Kidney (tissue), 13 donors: ENCODE measurements at regions not wholly inside any gene's neighbourhood (a gene's known extent, or its start where the extent isn't known, plus 50 kb on each side); places are given as distances from the start of the nearest gene placed in this dataset.

Experiments used
- DNase-seq, 5 donors: peaks; one replicate each; pipeline ENCODE4 v3.0.0-alpha.2; 2013 to 2020
- FAIRE-seq: peaks from 2 replicates; lab custom pipeline; 2012; peaks lifted over from hg19 to GRCh38; lab: Jason Lieb, UNC
- H3K27ac ChIP-seq, 2 donors: one replicate each; pipeline ENCODE4 v1.7.0; 2013; ENCODE audit warnings: low read depth in 2 of 2, low read length in 2 of 2, inconsistent platforms in 1 of 2
- H3K27me3 ChIP-seq: one replicate; pipeline ENCODE4 v1.7.1; 2013; ENCODE audit warnings: low read length, inconsistent platforms; ENCODE audit not compliant: control insufficient read depth, insufficient read depth
- H3K36me3 ChIP-seq, 3 donors: one replicate each; pipeline versions ENCODE4 v1.7.0 to v1.7.1; 2013; ENCODE audit warnings: low read length in 3 of 3, control low read depth in 1 of 3, inconsistent platforms in 1 of 3; ENCODE audit not compliant: insufficient read depth in 3 of 3, control insufficient read depth in 2 of 3
- H3K4me1 ChIP-seq, 3 donors: one replicate each; pipeline versions ENCODE4 v1.7.0 to v1.7.1; 2013; ENCODE audit warnings: low read length in 3 of 3, inconsistent platforms in 1 of 3, low read depth in 1 of 3; ENCODE audit not compliant: control insufficient read depth in 2 of 3, insufficient read depth in 2 of 3
- H3K4me3 ChIP-seq, 3 donors: one replicate each; pipeline versions ENCODE4 v1.7.0 to v1.8.1; 2013; ENCODE audit warnings: low read length in 3 of 3, control low read depth in 1 of 3, inconsistent platforms in 1 of 3
- H3K9ac ChIP-seq, 3 donors: one replicate each; pipeline versions ENCODE4 v1.7.0 to v1.7.1; 2013; ENCODE audit warnings: low read length in 3 of 3, control low read depth in 1 of 3, inconsistent platforms in 1 of 3
- H3K9me3 ChIP-seq, 3 donors: one replicate each; pipeline versions ENCODE4 v1.7.0 to v1.7.1; 2013; ENCODE audit warnings: low read length in 3 of 3, control low read depth in 1 of 3, inconsistent platforms in 1 of 3; ENCODE audit not compliant: control insufficient read depth in 2 of 3, insufficient read depth in 1 of 3
- intact Hi-C: fragments of 100-400 bp; cut with DNase I; formaldehyde crosslinking; loops from one replicate; pipeline ENCODE4 v1.11.1; 2022
- TF ChIP-seq, protein P1 (sequence below): IDR thresholded peaks from 3 replicates; pipeline ENCODE4 v1.5.1; 2012; ENCODE audit warnings: mild to moderate bottlenecking, moderate library complexity, borderline replicate concordance; ENCODE audit not compliant: insufficient read depth; ENCODE audit errors: extremely low read depth
- donor health status: control.
- donor health status: control.
- donor health status: control.
- donor health status: control.
- donor health status: control.
- donor health status: DM: yes; HTN: yes; CAD: no.
- donor health status: Normal renal cell carcinoma (clear cell type).

DNA sequence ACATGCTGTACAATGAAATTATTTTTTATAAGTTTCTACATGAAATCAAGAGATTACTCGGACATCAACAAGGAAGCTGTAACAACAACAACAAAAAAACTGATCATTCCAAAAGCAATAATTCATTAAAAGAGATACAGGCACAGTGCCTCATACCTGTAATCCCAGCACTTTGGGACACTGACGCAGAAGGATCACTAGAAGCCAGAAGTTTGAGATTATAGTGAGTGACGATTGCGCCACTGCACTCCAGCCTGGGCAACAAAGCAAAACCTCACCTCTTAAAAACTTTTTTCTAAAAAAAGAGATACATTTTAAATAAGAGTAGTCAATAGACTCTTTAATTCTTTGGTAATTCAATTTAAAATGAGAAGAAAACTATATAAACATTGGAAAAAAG, 364.3 kb downstream of the TNS1 start:
- H3K9ac ChIP-seq = no peak overlapping the region
- TF ChIP-seq, protein P1, sequence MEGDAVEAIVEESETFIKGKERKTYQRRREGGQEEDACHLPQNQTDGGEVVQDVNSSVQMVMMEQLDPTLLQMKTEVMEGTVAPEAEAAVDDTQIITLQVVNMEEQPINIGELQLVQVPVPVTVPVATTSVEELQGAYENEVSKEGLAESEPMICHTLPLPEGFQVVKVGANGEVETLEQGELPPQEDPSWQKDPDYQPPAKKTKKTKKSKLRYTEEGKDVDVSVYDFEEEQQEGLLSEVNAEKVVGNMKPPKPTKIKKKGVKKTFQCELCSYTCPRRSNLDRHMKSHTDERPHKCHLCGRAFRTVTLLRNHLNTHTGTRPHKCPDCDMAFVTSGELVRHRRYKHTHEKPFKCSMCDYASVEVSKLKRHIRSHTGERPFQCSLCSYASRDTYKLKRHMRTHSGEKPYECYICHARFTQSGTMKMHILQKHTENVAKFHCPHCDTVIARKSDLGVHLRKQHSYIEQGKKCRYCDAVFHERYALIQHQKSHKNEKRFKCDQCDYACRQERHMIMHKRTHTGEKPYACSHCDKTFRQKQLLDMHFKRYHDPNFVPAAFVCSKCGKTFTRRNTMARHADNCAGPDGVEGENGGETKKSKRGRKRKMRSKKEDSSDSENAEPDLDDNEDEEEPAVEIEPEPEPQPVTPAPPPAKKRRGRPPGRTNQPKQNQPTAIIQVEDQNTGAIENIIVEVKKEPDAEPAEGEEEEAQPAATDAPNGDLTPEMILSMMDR = no peak
- FAIRE-seq (no peak), DNase-seq (no peak)
- no peaks in the 10 kb centered on the region for H3K4me1 ChIP-seq
- H3K27ac ChIP-seq = no peak overlapping the region
- H3K9me3 ChIP-seq = no peaks in the 10 kb centered on the region
- intact Hi-C loops = no loop called here
- no peaks in the 10 kb centered on the region for H3K27me3 ChIP-seq
- no peak overlapping the region for H3K4me3 ChIP-seq
- no peaks in the 10 kb centered on the region for H3K36me3 ChIP-seq

DNA sequence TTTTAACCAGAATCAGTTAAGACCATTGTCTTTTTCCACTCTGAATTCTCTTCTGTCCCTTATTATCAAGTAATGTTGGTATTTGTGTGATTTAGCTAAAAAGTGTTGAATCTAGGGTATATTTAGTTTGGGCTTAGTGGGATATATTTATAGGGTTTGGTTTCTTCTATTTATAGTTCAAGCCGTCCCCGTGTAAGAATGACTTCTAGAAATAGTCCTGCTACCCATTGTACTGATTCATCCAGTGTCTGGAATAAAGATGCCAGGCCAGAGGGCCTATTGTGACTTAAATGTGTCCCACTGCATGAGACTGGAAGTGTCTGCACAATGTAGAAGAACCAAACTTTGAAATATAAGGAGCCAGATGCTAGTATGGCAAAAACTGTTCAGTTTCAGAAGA, 364.8 kb downstream of the TNS1 start:
- TF ChIP-seq, protein P1 = no peak
- Histone ChIP-seq H3K27ac (no peak overlapping the region), H3K9me3 (no peaks in the 10 kb centered on the region), H3K9ac (no peak overlapping the region), H3K4me3 (no peak overlapping the region), H3K4me1 (no peaks in the 10 kb centered on the region), H3K27me3 (no peaks in the 10 kb centered on the region), H3K36me3 (no peaks in the 10 kb centered on the region)
- DNase-seq = no peak
- intact Hi-C loops = no loop called here
- no peak for FAIRE-seq

DNA sequence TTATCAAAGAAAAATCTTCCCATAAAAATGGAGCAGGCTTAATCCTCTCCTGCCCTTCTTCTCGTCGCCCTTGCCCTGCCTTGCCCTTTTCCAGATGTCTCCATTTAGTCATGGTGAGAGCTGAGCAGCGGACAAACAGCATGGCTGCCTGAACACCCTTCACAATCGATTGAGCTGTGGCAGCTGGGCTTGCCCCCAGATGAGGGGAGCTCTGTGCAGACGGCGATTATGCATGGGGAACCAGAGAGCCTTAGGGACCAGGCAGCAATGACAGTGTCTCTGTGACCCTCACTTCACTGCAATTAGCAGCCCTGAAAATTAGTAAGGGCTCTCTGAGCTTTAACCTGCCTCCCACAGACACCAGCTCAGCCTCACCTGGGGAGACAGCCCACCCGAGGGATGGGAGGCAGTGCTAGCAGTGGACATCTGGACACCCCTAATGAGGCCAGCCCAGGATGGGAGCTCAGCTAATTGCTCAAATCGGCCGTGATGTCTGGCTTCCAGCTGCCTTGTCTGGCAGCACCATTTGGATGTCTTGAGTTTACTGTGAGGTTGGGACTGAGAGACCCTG, 365.7 kb downstream of the TNS1 start:
- H3K27ac ChIP-seq = no peak overlapping the region
- TF ChIP-seq, protein P1 = no peak
- no peak overlapping the region for H3K4me3 ChIP-seq
- intact Hi-C loops = no loop called here
- H3K9ac ChIP-seq = no peak overlapping the region
- no peaks in the 10 kb centered on the region for H3K27me3 ChIP-seq
- H3K9me3 ChIP-seq = no peaks in the 10 kb centered on the region
- H3K4me1 ChIP-seq = no peaks in the 10 kb centered on the region
- DNase-seq (peak in 1 of 5 donors; percentile 58), FAIRE-seq (no peak)
- H3K36me3 ChIP-seq = no peaks in the 10 kb centered on the region

DNA sequence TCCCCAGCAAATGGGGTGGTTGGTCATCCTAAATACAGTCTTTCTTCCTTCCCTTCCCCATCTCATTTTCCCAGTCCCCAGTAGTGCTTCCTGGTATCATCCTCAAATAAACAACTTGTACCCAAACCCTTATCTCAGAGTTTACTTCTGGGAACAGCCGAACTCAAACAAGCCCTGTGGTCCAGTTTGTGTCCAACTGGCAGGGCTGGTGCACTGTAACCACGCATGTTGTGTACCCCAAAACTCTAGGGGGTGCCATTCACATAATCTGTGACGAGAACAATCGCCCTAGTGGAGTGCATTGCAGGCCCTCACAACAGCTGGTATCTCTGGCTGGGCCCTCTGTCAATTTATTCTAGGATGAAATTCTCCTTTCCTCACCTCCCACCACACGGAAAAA, 366.2 kb downstream of the TNS1 start:
- TF ChIP-seq, protein P1 = no peak
- no peaks in the 10 kb centered on the region for H3K4me1 ChIP-seq
- intact Hi-C loops = no loop called here
- H3K9ac ChIP-seq = no peak overlapping the region
- no peaks in the 10 kb centered on the region for H3K27me3 ChIP-seq
- FAIRE-seq = no peak
- H3K4me3 ChIP-seq = no peak overlapping the region
- no peak for DNase-seq
- H3K27ac ChIP-seq = no peak overlapping the region
- no peaks in the 10 kb centered on the region for H3K36me3 ChIP-seq
- H3K9me3 ChIP-seq = no peaks in the 10 kb centered on the region
